ENCODE measurements at regions not wholly inside any gene's neighbourhood (a gene's known extent, or its start where the extent isn't known, plus 50 kb on each side); places are given as distances from the start of the nearest gene placed in this dataset.

GRCh38 chr18:69162649-69163048 is 238.0 kb upstream of the DOK6 start:
- no peak overlapping the region for H3K4me3 ChIP-seq
- no peak overlapping the region for H3K27ac ChIP-seq
- intact Hi-C loops (cut with DNase I; ENCODE audit: low total_unique reads), result no loop called here
- peaks cover 0 to 7% (median 0%) of the 10 kb centered on the region in 4 donors for H3K4me1 ChIP-seq
- no peaks in the 10 kb centered on the region for H3K36me3 ChIP-seq
- H3K27me3 ChIP-seq, result no peaks in the 10 kb centered on the region
- H3K9me3 ChIP-seq, result no peaks in the 10 kb centered on the region
- TF ChIP-seq CTCF (IDR thresholded peaks at IDR 0.05), result no peak
- no peak for DNase-seq

- no peaks in the 10 kb centered on the region for H3K36me3 ChIP-seq
- intact Hi-C loops (cut with DNase I; ENCODE audit: low total_unique reads), result no loop called here
- H3K27me3 ChIP-seq, result no peaks in the 10 kb centered on the region
- no peak overlapping the region for H3K27ac ChIP-seq
- no peaks in the 10 kb centered on the region for H3K9me3 ChIP-seq
- no peaks in the 10 kb centered on the region for H3K4me1 ChIP-seq
- H3K4me3 ChIP-seq, result no peak overlapping the region
- no peak for DNase-seq
- no peak for TF ChIP-seq CTCF (IDR thresholded peaks at IDR 0.05)
Measured at GRCh38 chr18:69172046-69172445, 228.6 kb upstream of the DOK6 start.

DNA sequence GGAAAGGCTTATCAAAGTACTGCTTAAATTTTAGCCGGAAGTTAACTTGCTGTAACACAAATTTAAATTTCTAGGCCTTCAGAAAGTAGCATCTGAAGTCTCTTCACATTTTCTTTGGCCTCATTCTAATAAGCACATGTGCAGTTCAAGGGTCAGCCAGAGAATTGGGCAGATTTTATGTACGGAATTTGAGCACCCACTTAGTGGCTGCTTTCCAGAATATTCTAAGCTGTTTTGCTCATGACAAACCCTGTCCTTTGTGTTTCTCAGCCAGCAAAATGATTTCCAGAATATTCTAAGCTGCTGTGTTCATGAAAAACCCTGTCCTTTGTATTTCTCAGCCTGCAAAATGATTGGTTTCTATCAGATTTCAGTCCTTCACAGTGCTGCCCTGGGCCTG is 225.0 kb upstream of the DOK6 start:
- H3K9me3 ChIP-seq, result no peaks in the 10 kb centered on the region
- DNase-seq, result no peak
- H3K4me3 ChIP-seq, result no peak overlapping the region
- H3K27ac ChIP-seq, result no peak overlapping the region
- intact Hi-C loops (cut with DNase I; ENCODE audit: low total_unique reads), result no loop called here
- H3K4me1 ChIP-seq, result no peaks in the 10 kb centered on the region
- no peak for TF ChIP-seq CTCF (IDR thresholded peaks at IDR 0.05)
- no peaks in the 10 kb centered on the region for H3K27me3 ChIP-seq
- no peaks in the 10 kb centered on the region for H3K36me3 ChIP-seq

DNA sequence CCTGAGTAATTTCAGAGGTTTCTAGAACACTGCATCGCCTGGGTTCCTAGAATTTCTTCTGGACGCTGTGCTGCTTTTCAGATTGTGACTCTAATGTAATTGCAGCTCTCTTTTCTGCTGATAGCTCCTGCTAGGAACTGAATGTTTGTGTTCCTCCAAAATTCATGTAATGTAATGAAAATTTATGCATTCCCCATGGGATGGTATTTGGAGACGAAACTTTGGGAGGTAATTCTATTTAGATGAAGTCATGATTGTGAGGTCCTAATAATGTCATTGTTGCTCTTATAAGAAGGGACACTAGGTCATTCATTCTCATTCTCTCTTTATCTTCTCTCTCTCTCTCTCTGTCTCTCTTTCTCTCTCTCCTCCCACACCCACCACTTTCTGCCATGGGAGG is 223.9 kb upstream of the DOK6 start:
- no peak for DNase-seq
- Histone ChIP-seq H3K27me3 (no peaks in the 10 kb centered on the region), H3K4me1 (no peaks in the 10 kb centered on the region), H3K36me3 (no peaks in the 10 kb centered on the region), H3K9me3 (no peaks in the 10 kb centered on the region), H3K4me3 (no peak overlapping the region), H3K27ac (no peak overlapping the region)
- no peak for TF ChIP-seq CTCF (IDR thresholded peaks at IDR 0.05)
- intact Hi-C loops (cut with DNase I; ENCODE audit: low total_unique reads), result no loop called here

- Histone ChIP-seq H3K4me1 (no peaks in the 10 kb centered on the region), H3K9me3 (no peaks in the 10 kb centered on the region), H3K27me3 (no peaks in the 10 kb centered on the region), H3K4me3 (no peak overlapping the region), H3K36me3 (no peaks in the 10 kb centered on the region), H3K27ac (no peak overlapping the region)
- no peak for TF ChIP-seq CTCF (IDR thresholded peaks at IDR 0.05)
- intact Hi-C loops (cut with DNase I; ENCODE audit: low total_unique reads), result no loop called here
- no peak for DNase-seq
Measured at GRCh38 chr18:69177702-69178101, 223.0 kb upstream of the DOK6 start.

DNA sequence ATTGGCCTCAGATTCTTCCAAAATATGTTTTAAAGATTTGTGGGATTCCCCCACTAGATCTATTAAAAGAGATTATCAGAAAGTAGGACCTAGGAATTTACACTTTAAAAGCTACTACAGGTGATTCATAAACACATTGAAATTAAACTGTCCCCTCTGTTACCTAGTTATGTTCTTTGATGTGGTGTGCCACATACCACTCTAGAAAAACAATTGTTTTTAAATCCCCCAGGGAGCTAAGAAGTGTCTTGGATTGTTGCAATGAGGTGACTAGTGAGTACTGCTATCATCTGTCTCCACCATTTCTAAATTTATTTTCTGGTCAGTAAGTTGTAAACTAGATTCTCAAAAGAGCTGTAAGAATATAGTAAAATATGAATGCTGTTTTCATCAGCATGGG is 214.5 kb upstream of the DOK6 start:
- H3K4me3 ChIP-seq, result no peak overlapping the region
- intact Hi-C loops (cut with DNase I; ENCODE audit: low total_unique reads), result no loop called here
- no peaks in the 10 kb centered on the region for H3K9me3 ChIP-seq
- H3K4me1 ChIP-seq, result no peaks in the 10 kb centered on the region
- no peak for DNase-seq
- H3K36me3 ChIP-seq, result no peaks in the 10 kb centered on the region
- TF ChIP-seq CTCF (IDR thresholded peaks at IDR 0.05), result no peak
- no peak overlapping the region for H3K27ac ChIP-seq
- H3K27me3 ChIP-seq, result no peaks in the 10 kb centered on the region

Data from tibial artery (tissue), 4 donors.